ENCODE measurements at regions not wholly inside any gene's neighbourhood (a gene's known extent, or its start where the extent isn't known, plus 50 kb on each side); places are given as distances from the start of the nearest gene placed in this dataset.

GRCh38 chr16:64705443-64705842 lies 416.4 kb downstream of the CDH11 start:
- Mint-ChIP-seq H3K27ac (no peak overlapping the region), H3K4me1 (no peaks in the 10 kb centered on the region), H3K9me3 (peaks cover 2% of the 10 kb centered on the region), H3K36me3 (ENCODE audit: low read depth) (no peaks in the 10 kb centered on the region), H3K4me3 (no peak overlapping the region), H3K27me3 (ENCODE audit: low read depth) (no peaks in the 10 kb centered on the region)
- no peak for TF ChIP-seq CTCF (IDR thresholded peaks at IDR 0.05; ENCODE audit: unreplicated experiment in 3 of 3)

GRCh38 chr16:64704386-64704785 lies 417.5 kb downstream of the CDH11 start:
- Mint-ChIP-seq H3K27me3 (ENCODE audit: low read depth) (no peaks in the 10 kb centered on the region), H3K9me3 (peaks cover 2% of the 10 kb centered on the region), H3K4me1 (no peaks in the 10 kb centered on the region), H3K27ac (no peak overlapping the region), H3K4me3 (no peak overlapping the region), H3K36me3 (ENCODE audit: low read depth) (no peaks in the 10 kb centered on the region)
- no peak for TF ChIP-seq CTCF (IDR thresholded peaks at IDR 0.05; ENCODE audit: unreplicated experiment in 3 of 3)

- H3K36me3 Mint-ChIP-seq (ENCODE audit: low read depth), result no peaks in the 10 kb centered on the region
- no peak overlapping the region for H3K4me3 Mint-ChIP-seq
- no peaks in the 10 kb centered on the region for H3K27me3 Mint-ChIP-seq (ENCODE audit: low read depth)
- no peak for TF ChIP-seq CTCF (IDR thresholded peaks at IDR 0.05; ENCODE audit: unreplicated experiment in 3 of 3)
- H3K4me1 Mint-ChIP-seq, result no peaks in the 10 kb centered on the region
- peaks cover 2% of the 10 kb centered on the region for H3K9me3 Mint-ChIP-seq
- H3K27ac Mint-ChIP-seq, result no peak overlapping the region
These were observed 419.4 kb downstream of the CDH11 start for GRCh38 chr16:64702415-64702814.

GRCh38 chr16:64700628-64701027 lies 421.2 kb downstream of the CDH11 start:
- H3K27me3 Mint-ChIP-seq (ENCODE audit: low read depth), result no peaks in the 10 kb centered on the region
- no peak overlapping the region for H3K27ac Mint-ChIP-seq
- no peaks in the 10 kb centered on the region for H3K36me3 Mint-ChIP-seq (ENCODE audit: low read depth)
- TF ChIP-seq CTCF (IDR thresholded peaks at IDR 0.05; ENCODE audit: unreplicated experiment in 3 of 3), result no peak
- no peak overlapping the region for H3K4me3 Mint-ChIP-seq
- H3K9me3 Mint-ChIP-seq, result peaks cover 2% of the 10 kb centered on the region
- no peaks in the 10 kb centered on the region for H3K4me1 Mint-ChIP-seq

- H3K36me3 Mint-ChIP-seq (ENCODE audit: low read depth), result no peaks in the 10 kb centered on the region
- no peak for TF ChIP-seq CTCF (IDR thresholded peaks at IDR 0.05; ENCODE audit: unreplicated experiment in 3 of 3)
- no peaks in the 10 kb centered on the region for H3K4me1 Mint-ChIP-seq
- H3K27ac Mint-ChIP-seq, result no peak overlapping the region
- H3K27me3 Mint-ChIP-seq (ENCODE audit: low read depth), result no peaks in the 10 kb centered on the region
- no peak overlapping the region for H3K4me3 Mint-ChIP-seq
- no peaks in the 10 kb centered on the region for H3K9me3 Mint-ChIP-seq
These were observed 425.0 kb downstream of the CDH11 start for GRCh38 chr16:64696866-64697265.

- Mint-ChIP-seq H3K4me1 (no peaks in the 10 kb centered on the region), H3K36me3 (ENCODE audit: low read depth) (no peaks in the 10 kb centered on the region), H3K27ac (no peak overlapping the region), H3K4me3 (no peak overlapping the region), H3K27me3 (ENCODE audit: low read depth) (no peaks in the 10 kb centered on the region), H3K9me3 (no peaks in the 10 kb centered on the region)
- no peak for TF ChIP-seq CTCF (IDR thresholded peaks at IDR 0.05; ENCODE audit: unreplicated experiment in 3 of 3)
These were observed 426.2 kb downstream of the CDH11 start for GRCh38 chr16:64695684-64696083.

Measured in nephron (organoid).